Stimulated activated CD8-positive, alpha-beta memory T cell treated with anti-CD3 and anti-CD28 coated beads, Interleukin-15, amount 100 ng/mL, for 24 hours (primary cell): ENCODE measurements at regions not wholly inside any gene's neighbourhood (a gene's known extent, or its start where the extent isn't known, plus 50 kb on each side); places are given as distances from the start of the nearest gene placed in this dataset.
"Not testable (repeated sequence)": the region's sequence is repeated elsewhere in the genome, so short reads cannot be mapped to it uniquely, and the experiment has no call there.

Experiments used
- DNase-seq: peaks from one replicate; pipeline ENCODE4 v3.0.0-alpha.2; 2020; ENCODE audit warnings: low read depth

- no peak for DNase-seq
Measured at GRCh38 chr6:8905757-8906156, 470.4 kb upstream of the SLC35B3 start.

- no peak for DNase-seq
Measured at GRCh38 chr6:8904754-8905153, 469.4 kb upstream of the SLC35B3 start.

DNA sequence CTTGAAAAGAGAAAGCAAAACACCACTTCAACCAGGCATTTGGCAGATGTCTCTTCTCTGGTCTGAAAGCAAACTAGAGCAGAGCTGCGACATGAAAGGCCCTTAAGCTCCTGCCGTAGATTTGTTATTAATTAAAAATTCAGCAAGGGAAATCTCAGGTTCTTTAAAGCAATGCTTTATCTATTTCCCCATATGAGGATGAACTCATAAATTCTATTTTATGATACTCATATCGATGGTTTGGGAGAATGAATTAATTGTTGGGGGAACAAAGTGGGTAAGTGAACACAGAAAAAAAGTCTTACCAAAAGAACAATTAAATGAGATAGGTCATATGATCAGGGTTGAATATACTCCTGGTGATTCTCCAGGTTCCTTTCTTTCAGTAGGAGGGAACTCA, 464.7 kb upstream of the SLC35B3 start:
- DNase-seq, result no peak

DNA sequence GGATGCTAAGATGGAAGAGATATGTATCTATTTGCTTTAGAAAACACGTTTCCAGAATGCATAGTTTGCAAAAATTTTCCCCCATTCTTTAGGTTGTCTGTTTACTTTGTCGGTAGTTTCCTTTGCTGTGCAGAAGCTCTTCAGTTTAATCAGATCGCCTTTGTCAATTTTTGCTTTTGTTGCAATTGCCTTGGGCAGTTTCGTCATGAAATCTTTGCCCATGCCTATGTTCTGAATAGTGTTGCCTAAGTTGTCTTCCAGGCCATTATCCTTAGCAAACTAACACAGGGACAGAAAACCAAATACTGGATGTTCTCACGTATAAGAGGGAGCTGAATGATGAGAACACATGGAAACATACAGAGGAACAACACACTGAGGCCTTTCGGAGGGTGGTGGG, 454.2 kb upstream of the SLC35B3 start:
- no peak for DNase-seq

DNA sequence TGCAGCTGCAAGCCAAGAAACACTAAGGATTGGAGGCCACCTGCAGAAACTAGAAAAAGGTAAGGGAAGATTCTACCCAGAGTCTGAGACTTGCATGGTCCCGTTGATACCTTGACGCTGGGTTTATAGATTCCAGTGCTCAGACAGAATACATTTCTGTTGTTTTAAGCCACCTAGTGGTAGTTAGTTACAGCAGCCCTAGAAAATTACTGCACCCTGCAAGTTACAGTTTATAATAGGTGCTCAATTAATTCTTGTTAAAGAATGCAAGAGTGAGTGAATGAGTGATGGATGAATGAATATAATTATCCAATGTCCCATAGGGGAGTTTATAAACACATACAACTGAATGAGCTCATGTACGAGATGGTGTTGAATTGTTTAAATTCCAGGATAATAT, 453.1 kb upstream of the SLC35B3 start:
- DNase-seq, result no peak

DNA sequence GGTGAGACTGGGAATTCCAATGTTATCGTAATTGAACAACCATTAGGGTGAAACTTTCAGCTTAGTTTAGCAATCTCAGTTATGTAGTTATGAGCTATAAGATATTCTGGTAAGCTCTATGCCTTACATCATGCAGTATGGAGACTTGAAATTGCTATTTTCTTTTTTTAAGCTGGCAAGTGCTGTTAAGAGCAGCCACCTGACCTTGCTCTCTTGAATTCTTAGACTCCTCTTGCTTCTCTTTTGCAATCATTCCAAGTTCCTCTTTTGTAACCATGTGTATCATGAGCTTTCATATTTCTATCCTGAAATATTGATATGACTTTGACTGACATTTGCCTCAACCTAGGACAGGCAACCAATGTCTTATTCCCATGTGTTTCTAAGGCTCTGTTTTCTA, 446.3 kb upstream of the SLC35B3 start:
- no peak for DNase-seq

- DNase-seq, result no peak
Measured at GRCh38 chr6:8879334-8879733, 444.0 kb upstream of the SLC35B3 start.

DNA sequence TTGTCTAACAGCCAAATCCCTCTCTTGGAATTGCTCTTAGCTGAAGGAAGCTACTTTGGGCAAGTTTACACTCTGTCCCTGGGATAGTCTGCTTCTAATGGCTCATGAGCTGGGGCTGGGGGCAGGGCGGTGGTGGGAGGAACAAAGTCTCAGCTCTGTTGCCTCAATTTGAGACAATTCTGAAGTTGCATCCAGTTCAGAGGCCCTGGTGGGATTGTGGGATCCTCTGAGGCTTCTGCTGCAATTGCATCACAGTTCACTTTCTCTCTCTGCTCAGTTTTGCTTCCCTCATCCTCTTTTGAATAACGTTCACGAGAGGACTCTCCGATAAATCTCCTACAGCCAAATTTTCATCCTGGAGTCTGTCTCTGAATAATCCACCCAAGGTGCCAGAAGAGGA, 440.6 kb upstream of the SLC35B3 start:
- DNase-seq, result no peak

GRCh38 chr6:8872589-8872988, 437.2 kb upstream of the SLC35B3 start:
- no peak for DNase-seq

DNA sequence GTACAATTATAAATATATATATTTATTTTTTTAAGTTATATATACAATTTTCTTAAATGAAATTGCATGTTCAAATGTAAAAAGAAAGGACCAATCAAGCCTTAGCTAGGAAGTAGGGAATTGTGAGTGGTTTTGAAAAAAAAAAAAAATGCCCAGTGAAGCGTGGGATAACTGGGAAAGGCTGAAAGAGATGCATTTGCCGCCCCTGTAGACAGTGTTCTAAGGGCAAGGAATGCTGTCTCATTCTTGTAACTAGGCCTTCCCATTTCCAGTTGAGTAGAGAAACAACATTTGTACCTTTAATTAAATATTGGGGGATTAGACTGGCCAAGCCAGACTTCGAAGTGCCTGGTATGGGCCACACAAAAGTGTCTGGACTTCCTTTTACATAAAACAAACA, 430.1 kb upstream of the SLC35B3 start:
- DNase-seq, result no peak

DNA sequence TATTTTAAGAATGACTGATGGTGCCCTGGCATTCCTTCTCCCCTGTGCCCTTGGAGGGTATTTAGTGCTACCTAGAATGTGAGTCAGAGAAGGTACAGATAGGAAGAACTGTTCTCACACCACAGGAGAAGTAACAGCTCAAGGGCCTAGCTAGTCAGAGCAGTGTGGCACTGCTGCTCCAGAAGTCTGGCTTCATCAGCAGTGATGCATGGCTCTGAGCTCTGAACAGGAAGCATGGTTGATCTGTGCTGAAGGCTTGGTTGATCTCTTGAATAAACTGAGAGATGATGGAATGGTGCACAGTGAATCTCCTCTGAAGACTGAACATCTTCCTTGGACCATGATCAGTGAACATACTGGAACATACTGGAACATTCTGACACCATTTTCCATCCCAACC, 425.3 kb upstream of the SLC35B3 start:
- no peak for DNase-seq

- no peak for DNase-seq
Measured at GRCh38 chr6:8859501-8859900, 424.2 kb upstream of the SLC35B3 start.

DNA sequence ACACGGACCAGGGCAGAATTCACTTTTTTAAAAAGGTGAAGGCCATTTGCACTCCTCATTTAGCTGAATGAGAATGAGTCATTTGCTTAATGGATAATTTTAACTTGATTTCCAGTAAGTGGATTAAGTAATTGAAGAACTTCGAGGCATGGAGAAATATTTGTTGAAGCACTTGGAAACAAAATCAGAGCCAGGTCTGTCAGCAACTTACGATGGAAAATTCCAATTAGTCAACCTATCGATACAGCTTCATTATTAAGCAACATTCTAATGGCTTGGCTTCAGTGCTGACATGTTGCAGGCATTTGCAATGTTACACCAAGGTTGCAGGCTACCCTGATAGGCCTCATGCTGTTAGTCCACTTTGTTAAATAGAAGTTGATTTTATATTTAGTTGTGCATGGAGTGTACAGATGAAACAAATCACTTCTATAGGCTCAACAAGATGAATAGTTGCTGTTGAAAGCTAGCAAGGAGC, 423.5 kb upstream of the SLC35B3 start:
- DNase-seq, result no peak

- DNase-seq, result no peak
Measured at GRCh38 chr6:8857160-8857559, 421.8 kb upstream of the SLC35B3 start.

GRCh38 chr6:8855411-8855810, 420.1 kb upstream of the SLC35B3 start:
- no peak for DNase-seq

- no peak for DNase-seq
Measured at GRCh38 chr6:8852332-8852731, 417.0 kb upstream of the SLC35B3 start.

DNA sequence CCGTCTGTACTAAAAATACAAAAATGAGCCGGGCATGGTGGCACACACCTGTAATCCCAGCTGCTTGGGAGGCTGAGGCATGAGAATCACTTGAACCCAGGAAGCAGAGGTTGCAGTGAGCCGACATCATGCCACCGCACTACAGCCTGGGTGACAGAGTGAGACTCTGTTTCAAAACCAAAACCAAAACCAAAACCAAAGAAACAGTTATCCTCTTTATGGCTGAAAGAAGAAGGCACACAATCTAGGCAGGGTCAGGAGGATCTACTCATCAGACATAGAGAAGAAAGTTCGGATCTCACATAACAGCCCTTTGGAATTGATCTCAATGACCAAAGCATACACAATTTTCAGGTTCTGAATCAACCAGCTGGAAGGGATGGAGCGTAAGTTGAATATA, 411.3 kb upstream of the SLC35B3 start:
- DNase-seq, result not testable (repeated sequence)

DNA sequence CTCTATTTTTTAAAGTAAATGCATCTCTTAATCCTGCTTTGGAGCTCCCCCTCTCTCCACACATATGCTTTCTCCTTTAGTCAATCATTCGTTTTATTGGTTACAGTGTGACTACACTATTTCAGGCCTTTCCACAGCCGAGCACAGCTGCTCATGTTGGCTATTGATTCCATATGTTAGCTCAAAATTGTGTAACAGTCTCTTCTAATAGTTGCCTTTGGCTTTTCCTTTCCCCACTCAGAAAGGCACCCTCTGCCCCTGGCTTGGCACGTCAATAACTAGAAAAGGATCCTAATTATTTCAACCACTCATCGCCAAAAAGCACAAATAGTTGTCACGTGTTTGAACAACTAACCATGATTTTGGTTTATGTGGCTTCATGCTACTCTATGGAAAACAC, 410.3 kb upstream of the SLC35B3 start:
- DNase-seq, result no peak

DNA sequence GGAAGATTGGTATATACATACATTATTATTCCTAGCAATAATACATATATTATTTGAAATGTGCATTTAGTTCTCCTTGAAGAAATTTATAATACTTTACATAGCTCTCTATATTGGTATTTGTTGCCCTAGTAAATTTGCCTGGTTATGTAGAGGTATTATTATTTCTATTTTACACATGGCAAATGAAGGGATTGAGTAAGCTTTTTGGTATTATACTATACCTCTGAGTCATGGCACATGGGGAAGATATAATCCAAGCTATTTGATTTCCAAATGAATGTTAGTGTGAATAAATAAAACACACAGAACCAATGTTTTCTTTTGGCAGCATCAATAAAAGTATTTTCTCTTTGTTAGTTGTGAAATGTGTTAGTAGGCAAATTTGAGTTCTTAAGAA, 409.6 kb upstream of the SLC35B3 start:
- no peak for DNase-seq

DNA sequence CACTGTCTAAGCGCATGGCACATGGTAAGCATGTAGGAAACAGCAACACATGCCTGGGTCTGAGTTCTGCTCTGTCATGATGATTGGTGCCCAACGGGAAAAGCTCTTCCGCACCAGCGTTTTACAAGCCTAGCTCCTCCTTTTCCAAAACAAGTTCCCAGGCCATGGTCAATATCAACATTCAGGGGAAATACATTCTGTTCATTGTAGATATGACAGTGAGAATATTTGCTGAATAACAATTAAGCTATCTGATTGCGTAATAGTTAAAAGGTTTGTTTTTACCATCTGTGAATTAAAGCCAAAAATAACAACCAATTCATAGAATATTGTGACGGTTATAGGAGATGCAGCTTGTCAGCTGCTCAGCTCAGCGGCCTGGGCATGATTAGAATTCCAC, 404.3 kb upstream of the SLC35B3 start:
- no peak for DNase-seq

DNA sequence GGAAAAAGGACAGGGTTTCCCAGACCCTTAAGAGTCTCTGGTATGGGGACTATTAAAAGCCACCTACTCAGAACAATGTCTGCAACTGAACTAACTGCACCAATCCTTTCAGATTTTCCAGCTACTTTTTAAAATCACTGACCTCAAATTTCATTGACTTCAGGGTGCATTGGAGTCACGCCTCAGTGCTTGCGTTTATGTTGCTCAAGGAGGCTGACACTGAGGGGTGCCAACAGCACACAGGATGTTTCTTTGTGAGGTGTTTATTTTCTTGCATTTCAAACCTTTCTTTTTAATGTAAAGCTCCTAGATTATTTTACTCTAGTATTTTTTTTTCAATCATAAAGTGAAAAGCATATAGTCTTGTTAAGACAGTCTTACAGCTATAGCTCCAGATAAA, 402.0 kb upstream of the SLC35B3 start:
- no peak for DNase-seq

DNA sequence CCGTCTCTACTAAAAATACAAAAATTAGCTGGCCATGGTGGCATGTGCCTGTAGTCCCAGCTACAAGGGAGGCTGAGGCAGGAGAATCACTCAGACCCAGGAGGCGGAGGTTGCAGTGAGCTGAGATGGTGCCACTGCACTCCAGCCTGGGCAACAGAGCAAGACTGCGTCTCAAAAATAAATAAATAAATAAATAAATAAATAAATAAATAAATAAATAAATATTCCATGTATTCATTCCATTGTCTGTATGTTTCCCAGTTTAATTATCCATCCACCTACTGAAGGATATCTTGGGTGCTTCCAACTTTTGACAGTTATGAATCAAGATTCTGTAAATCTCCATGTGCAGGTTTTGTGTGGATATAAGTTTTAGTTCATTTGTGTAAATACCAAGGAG, 397.4 kb upstream of the SLC35B3 start:
- DNase-seq, result not testable (repeated sequence)

DNA sequence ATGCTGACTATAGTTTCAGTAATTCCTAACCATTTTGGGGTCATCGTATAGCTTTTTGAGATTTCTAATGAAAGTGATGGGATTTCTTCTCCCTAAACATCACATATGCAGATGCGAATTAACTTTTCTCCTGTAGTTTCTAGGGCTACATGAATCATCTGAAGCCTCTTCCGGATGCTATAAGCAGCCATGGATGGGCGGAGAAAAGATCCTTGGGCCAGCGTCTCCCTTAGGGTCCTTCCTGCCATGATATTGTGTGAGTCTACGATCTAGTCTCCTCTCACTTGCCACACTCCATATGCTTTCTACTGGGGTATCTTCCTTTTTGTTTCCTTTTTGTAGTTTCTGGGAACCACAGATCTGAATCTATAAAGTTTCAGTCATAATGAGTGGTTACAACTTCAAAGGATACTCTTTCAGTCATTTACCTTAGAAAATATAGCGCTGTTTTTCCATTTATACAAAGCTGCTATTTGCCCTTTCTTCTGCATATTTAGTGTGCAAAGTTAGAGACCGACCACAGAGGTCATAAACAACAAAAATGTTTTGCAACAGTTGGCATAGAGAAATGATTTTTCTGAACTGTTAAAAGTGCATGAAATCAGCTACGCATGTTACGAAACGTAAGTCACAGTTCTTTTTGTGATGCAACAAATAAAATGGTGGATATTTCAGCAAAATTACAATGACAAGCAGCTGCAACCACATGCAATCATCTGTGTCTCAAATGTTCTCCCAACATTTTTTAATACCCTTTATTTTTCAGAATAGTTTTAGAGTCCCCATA, 396.2 kb upstream of the SLC35B3 start:
- DNase-seq, result no peak

DNA sequence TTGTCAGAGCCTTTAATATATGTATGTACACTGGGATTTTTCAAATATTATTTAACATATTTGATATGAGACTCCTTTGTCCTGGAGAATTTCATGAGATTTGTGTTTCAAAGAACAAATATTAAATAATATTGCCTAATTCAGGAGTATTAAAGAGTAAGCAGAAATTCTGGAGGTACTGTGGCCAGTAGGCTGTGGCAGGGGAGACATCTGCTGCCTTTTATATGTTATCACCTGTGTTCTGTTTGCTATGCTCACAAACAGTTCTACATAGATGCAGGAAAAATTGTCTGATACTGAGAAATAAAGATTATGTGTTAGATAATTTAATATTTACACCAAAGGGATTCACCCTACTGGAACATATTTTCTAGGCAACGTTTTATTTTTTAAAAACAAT, 395.4 kb upstream of the SLC35B3 start:
- DNase-seq, result no peak
